ENCODE measurements at regions not wholly inside any gene's neighbourhood (a gene's known extent, or its start where the extent isn't known, plus 50 kb on each side); places are given as distances from the start of the nearest gene placed in this dataset.

DNA sequence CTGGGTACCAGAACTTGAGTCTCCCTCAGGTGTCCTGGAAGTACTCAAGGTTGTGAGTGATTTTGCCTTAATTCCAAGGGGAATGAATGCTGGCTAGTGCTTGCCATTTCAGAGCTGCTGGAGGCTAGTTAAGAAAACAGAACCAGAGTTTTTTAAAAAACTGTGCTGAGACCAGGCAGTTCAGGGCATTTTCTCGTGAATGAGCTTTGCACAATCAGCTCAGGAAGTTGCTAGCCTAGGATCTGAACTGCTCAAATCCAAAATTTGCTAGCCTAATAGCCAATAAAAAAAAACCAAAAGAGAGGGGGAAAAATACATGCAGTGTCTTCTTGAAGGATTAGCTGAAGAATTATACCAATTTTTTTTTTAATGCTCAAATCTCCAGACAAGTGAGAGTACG is 292.7 kb downstream of the FBXW7 start:
- CTCF ChIA-PET = no interaction called here
- ATAC-seq = no peak
- BruUV-seq (replicated peaks) = no TSS peak
- Histone ChIP-seq H3K9ac (ENCODE audit: low read length) (no peak overlapping the region), H2AFZ (ENCODE audit: low read depth, low read length, poor library complexity, severe bottlenecking) (no peak overlapping the region), H3K9me2 (ENCODE audit: insufficient read depth) (no peaks in the 10 kb centered on the region), H3K27me3 (ENCODE audit: insufficient read depth, low read length) (no peaks in the 10 kb centered on the region), H3K36me3 (ENCODE audit: control insufficient read depth in 1 of 2, insufficient read depth in 2 of 2, low read length in 2 of 2) (no peaks in the 10 kb centered on the region), H4K20me1 (ENCODE audit: insufficient read depth) (no peaks in the 10 kb centered on the region), H3K4me1 (ENCODE audit: control insufficient read depth in 1 of 2, insufficient read depth in 2 of 2, low read length in 2 of 2) (no peaks in the 10 kb centered on the region), H3K4me3 (replicated peaks in 1 of 2; ENCODE audit: low read depth in 1 of 2, low read length in 2 of 2) (no peak overlapping the region), H3K9me3 (ENCODE audit: control insufficient read depth in 1 of 2, insufficient read depth in 1 of 2, low read depth in 1 of 2, low read length in 2 of 2) (no peaks in the 10 kb centered on the region), H3K79me2 (ENCODE audit: insufficient read depth, low read length) (no peaks in the 10 kb centered on the region), H3K4me2 (ENCODE audit: low read length) (no peak overlapping the region), H3K27ac (ENCODE audit: low read depth, low read length) (no peak overlapping the region)
- no peak for DNase-seq (ENCODE audit: low read depth, low spot score)
- POLR2A ChIA-PET = no interaction called here
- TF ChIP-seq ZNF274 (IDR thresholded peaks at IDR 0.05; ENCODE audit: low read depth, low read length) (no peak), SP1 (IDR thresholded peaks at IDR 0.05; ENCODE audit: low read depth) (no peak), POLR2A (IDR thresholded peaks at IDR 0.05; ENCODE audit: borderline replicate concordance, extremely low read depth, insufficient read depth, insufficient read length) (no peak), ZFX (IDR thresholded peaks at IDR 0.05) (no peak), EGR1 (IDR thresholded peaks at IDR 0.05; ENCODE audit: low read depth) (no peak), SRF (IDR thresholded peaks at IDR 0.05; ENCODE audit: low read depth) (no peak), SIN3A (IDR thresholded peaks at IDR 0.05; ENCODE audit: low read depth) (no peak), CEBPB (IDR thresholded peaks at IDR 0.05; ENCODE audit: low read depth) (no peak), JUND (IDR thresholded peaks at IDR 0.05) (no peak), EZH2phosphoT487 (IDR thresholded peaks at IDR 0.05; ENCODE audit: borderline replicate concordance) (no peak), TCF7L2 (IDR thresholded peaks at IDR 0.05; ENCODE audit: borderline replicate concordance, extremely low read depth, insufficient read depth, insufficient read length) (no peak), POLR2AphosphoS5 (IDR thresholded peaks at IDR 0.05; ENCODE audit: low read depth, low read length) (no peak), CBX3 (IDR thresholded peaks at IDR 0.05; ENCODE audit: low read depth) (no peak), FOSL1 (IDR thresholded peaks at IDR 0.05; ENCODE audit: low read depth) (no peak)
- TF ChIP-seq, protein P1, sequence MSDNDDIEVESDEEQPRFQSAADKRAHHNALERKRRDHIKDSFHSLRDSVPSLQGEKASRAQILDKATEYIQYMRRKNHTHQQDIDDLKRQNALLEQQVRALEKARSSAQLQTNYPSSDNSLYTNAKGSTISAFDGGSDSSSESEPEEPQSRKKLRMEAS (IDR thresholded peaks at IDR 0.05) = no peak
- TF ChIP-seq, protein P2, sequence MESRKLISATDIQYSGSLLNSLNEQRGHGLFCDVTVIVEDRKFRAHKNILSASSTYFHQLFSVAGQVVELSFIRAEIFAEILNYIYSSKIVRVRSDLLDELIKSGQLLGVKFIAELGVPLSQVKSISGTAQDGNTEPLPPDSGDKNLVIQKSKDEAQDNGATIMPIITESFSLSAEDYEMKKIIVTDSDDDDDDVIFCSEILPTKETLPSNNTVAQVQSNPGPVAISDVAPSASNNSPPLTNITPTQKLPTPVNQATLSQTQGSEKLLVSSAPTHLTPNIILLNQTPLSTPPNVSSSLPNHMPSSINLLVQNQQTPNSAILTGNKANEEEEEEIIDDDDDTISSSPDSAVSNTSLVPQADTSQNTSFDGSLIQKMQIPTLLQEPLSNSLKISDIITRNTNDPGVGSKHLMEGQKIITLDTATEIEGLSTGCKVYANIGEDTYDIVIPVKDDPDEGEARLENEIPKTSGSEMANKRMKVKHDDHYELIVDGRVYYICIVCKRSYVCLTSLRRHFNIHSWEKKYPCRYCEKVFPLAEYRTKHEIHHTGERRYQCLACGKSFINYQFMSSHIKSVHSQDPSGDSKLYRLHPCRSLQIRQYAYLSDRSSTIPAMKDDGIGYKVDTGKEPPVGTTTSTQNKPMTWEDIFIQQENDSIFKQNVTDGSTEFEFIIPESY (IDR thresholded peaks at IDR 0.05; ENCODE audit: extremely low read depth, insufficient replicate concordance, low read length) = no peak
- TF ChIP-seq, protein P3, sequence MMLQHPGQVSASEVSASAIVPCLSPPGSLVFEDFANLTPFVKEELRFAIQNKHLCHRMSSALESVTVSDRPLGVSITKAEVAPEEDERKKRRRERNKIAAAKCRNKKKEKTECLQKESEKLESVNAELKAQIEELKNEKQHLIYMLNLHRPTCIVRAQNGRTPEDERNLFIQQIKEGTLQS (IDR thresholded peaks at IDR 0.05) = no peak
- TF ChIP-seq, protein P4, sequence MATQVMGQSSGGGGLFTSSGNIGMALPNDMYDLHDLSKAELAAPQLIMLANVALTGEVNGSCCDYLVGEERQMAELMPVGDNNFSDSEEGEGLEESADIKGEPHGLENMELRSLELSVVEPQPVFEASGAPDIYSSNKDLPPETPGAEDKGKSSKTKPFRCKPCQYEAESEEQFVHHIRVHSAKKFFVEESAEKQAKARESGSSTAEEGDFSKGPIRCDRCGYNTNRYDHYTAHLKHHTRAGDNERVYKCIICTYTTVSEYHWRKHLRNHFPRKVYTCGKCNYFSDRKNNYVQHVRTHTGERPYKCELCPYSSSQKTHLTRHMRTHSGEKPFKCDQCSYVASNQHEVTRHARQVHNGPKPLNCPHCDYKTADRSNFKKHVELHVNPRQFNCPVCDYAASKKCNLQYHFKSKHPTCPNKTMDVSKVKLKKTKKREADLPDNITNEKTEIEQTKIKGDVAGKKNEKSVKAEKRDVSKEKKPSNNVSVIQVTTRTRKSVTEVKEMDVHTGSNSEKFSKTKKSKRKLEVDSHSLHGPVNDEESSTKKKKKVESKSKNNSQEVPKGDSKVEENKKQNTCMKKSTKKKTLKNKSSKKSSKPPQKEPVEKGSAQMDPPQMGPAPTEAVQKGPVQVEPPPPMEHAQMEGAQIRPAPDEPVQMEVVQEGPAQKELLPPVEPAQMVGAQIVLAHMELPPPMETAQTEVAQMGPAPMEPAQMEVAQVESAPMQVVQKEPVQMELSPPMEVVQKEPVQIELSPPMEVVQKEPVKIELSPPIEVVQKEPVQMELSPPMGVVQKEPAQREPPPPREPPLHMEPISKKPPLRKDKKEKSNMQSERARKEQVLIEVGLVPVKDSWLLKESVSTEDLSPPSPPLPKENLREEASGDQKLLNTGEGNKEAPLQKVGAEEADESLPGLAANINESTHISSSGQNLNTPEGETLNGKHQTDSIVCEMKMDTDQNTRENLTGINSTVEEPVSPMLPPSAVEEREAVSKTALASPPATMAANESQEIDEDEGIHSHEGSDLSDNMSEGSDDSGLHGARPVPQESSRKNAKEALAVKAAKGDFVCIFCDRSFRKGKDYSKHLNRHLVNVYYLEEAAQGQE (IDR thresholded peaks at IDR 0.05; ENCODE audit: low read depth) = no peak
- RAD21 ChIA-PET (ENCODE audit: low non-redundant PET in 1 of 2, low total read pairs in 2 of 2, uncharacterized antibody in 2 of 2, unreplicated experiment in 2 of 2) = no interaction called here
- intact Hi-C loops (cut with micrococcal nuclease) = no loop called here
